ENCODE measurements at regions not wholly inside any gene's neighbourhood (a gene's known extent, or its start where the extent isn't known, plus 50 kb on each side); places are given as distances from the start of the nearest gene placed in this dataset.

DNA sequence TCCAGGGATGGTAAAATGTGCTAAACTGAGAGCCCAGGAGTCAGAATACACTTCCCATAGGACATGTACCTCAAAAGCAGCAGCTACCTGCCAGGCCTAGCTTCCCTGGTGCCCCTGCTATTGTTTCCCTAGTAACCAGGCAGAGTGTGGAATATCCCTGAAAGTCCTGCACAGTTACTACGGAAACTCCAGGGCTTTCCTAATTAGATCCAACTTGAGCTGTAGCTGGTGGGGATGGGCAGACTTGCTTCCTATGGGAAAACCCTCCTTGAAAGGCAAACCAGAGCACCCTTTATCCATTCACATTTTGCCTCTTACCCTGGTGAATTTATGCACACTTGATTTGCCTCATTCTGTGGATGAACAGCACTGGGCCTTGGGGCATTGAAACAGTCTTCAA lies 559.9 kb upstream of the PBX1 start:
- TF ChIP-seq TAF1 (IDR thresholded peaks at IDR 0.05; ENCODE audit: low read depth) (no peak), EGR1 (IDR thresholded peaks at IDR 0.05) (no peak), TEAD4 (IDR thresholded peaks at IDR 0.05) (no peak), RAD21 (IDR thresholded peaks at IDR 0.05; ENCODE audit: low read depth) (no peak), EP300 (IDR thresholded peaks at IDR 0.05; ENCODE audit: borderline replicate concordance) (no peak), TCF12 (IDR thresholded peaks at IDR 0.05; ENCODE audit: low read depth) (no peak), YY1 (IDR thresholded peaks at IDR 0.05; ENCODE audit: low read depth) (no peak), NFIC (IDR thresholded peaks at IDR 0.05) (no peak), CREB1 (IDR thresholded peaks at IDR 0.05; ENCODE audit: low read depth) (no peak)
- TF ChIP-seq, protein P1, sequence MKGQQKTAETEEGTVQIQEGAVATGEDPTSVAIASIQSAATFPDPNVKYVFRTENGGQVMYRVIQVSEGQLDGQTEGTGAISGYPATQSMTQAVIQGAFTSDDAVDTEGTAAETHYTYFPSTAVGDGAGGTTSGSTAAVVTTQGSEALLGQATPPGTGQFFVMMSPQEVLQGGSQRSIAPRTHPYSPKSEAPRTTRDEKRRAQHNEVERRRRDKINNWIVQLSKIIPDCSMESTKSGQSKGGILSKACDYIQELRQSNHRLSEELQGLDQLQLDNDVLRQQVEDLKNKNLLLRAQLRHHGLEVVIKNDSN (IDR thresholded peaks at IDR 0.05): no peak
- TF ChIP-seq, protein P2, sequence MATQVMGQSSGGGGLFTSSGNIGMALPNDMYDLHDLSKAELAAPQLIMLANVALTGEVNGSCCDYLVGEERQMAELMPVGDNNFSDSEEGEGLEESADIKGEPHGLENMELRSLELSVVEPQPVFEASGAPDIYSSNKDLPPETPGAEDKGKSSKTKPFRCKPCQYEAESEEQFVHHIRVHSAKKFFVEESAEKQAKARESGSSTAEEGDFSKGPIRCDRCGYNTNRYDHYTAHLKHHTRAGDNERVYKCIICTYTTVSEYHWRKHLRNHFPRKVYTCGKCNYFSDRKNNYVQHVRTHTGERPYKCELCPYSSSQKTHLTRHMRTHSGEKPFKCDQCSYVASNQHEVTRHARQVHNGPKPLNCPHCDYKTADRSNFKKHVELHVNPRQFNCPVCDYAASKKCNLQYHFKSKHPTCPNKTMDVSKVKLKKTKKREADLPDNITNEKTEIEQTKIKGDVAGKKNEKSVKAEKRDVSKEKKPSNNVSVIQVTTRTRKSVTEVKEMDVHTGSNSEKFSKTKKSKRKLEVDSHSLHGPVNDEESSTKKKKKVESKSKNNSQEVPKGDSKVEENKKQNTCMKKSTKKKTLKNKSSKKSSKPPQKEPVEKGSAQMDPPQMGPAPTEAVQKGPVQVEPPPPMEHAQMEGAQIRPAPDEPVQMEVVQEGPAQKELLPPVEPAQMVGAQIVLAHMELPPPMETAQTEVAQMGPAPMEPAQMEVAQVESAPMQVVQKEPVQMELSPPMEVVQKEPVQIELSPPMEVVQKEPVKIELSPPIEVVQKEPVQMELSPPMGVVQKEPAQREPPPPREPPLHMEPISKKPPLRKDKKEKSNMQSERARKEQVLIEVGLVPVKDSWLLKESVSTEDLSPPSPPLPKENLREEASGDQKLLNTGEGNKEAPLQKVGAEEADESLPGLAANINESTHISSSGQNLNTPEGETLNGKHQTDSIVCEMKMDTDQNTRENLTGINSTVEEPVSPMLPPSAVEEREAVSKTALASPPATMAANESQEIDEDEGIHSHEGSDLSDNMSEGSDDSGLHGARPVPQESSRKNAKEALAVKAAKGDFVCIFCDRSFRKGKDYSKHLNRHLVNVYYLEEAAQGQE (IDR thresholded peaks at IDR 0.05; ENCODE audit: low read depth): no peak
- TF ChIP-seq, protein P3, sequence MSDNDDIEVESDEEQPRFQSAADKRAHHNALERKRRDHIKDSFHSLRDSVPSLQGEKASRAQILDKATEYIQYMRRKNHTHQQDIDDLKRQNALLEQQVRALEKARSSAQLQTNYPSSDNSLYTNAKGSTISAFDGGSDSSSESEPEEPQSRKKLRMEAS (IDR thresholded peaks at IDR 0.05): no peak

DNA sequence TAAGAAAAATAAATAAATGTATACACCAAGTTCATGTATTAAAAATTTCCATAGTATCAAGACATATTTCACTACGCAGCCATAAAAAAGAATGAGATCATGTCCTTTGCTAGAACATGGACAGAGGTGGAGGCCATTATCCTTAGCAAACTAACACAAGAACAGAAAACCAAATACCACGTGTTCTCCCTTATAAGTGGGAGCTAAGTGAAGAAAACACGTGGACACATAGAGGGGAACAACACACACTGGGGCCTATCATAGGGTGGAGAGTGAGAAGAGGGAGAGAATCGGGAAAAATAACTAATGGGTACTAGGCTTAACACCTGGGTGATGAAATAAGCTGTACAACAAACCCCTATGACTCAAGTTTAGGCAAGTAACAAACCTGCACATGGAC lies 552.4 kb upstream of the PBX1 start:
- TF ChIP-seq, protein P1 (IDR thresholded peaks at IDR 0.05): no peak
- no peak for TF ChIP-seq EGR1 (IDR thresholded peaks at IDR 0.05)
- no peak for TF ChIP-seq TEAD4 (IDR thresholded peaks at IDR 0.05)
- TF ChIP-seq NFIC (IDR thresholded peaks at IDR 0.05): no peak
- no peak for TF ChIP-seq CREB1 (IDR thresholded peaks at IDR 0.05; ENCODE audit: low read depth)
- TF ChIP-seq, protein P2 (IDR thresholded peaks at IDR 0.05; ENCODE audit: low read depth): no peak
- no peak for TF ChIP-seq EP300 (IDR thresholded peaks at IDR 0.05; ENCODE audit: borderline replicate concordance)
- no peak for TF ChIP-seq YY1 (IDR thresholded peaks at IDR 0.05; ENCODE audit: low read depth)
- TF ChIP-seq TAF1 (IDR thresholded peaks at IDR 0.05; ENCODE audit: low read depth): no peak
- no peak for TF ChIP-seq FOXM1 (IDR thresholded peaks at IDR 0.05; ENCODE audit: borderline replicate concordance, low read depth)

GRCh38 chr1:164017239-164017638 lies 541.7 kb upstream of the PBX1 start:
- TF ChIP-seq RAD21 (IDR thresholded peaks at IDR 0.05; ENCODE audit: low read depth): no peak
- no peak for TF ChIP-seq FOXM1 (IDR thresholded peaks at IDR 0.05; ENCODE audit: borderline replicate concordance, low read depth)
- TF ChIP-seq, protein P2 (IDR thresholded peaks at IDR 0.05; ENCODE audit: low read depth): no peak
- TF ChIP-seq YY1 (IDR thresholded peaks at IDR 0.05; ENCODE audit: low read depth): no peak
- TF ChIP-seq TEAD4 (IDR thresholded peaks at IDR 0.05): no peak
- TF ChIP-seq TCF12 (IDR thresholded peaks at IDR 0.05; ENCODE audit: low read depth): no peak
- TF ChIP-seq ZBTB7A (IDR thresholded peaks at IDR 0.05; ENCODE audit: low read depth): no peak
- TF ChIP-seq EP300 (IDR thresholded peaks at IDR 0.05; ENCODE audit: borderline replicate concordance): no peak
- TF ChIP-seq EGR1 (IDR thresholded peaks at IDR 0.05): no peak
- TF ChIP-seq, protein P3 (IDR thresholded peaks at IDR 0.05): no peak
- TF ChIP-seq TAF1 (IDR thresholded peaks at IDR 0.05; ENCODE audit: low read depth): no peak
- TF ChIP-seq CREB1 (IDR thresholded peaks at IDR 0.05; ENCODE audit: low read depth): no peak
- TF ChIP-seq, protein P1 (IDR thresholded peaks at IDR 0.05): no peak
- TF ChIP-seq CEBPB (IDR thresholded peaks at IDR 0.05): no peak
- no peak for TF ChIP-seq NFIC (IDR thresholded peaks at IDR 0.05)

DNA sequence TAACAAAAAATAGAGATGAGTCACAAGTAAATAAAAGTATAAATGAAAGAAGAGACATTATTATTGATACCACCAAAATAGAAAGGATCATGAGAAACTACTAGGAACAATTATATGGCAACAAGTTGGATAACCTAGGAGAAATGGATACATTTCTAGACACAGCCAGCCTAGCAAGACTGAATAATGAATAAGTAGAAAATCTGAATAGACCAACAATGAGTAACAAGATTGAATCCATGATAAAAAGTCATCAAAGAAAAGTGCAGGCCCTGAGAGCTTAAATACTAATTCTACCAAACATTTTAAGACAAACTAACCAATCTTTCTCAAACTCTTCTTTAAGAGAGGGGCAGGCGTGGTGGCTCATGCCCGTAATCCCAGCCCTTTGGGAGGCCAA lies 538.6 kb upstream of the PBX1 start:
- TF ChIP-seq RAD21 (IDR thresholded peaks at IDR 0.05; ENCODE audit: low read depth) (no peak), TCF12 (IDR thresholded peaks at IDR 0.05; ENCODE audit: low read depth) (no peak), EP300 (IDR thresholded peaks at IDR 0.05; ENCODE audit: borderline replicate concordance) (no peak)
